Amniotic epithelial cell (primary cell): ENCODE measurements at regions not wholly inside any gene's neighbourhood (a gene's known extent, or its start where the extent isn't known, plus 50 kb on each side); places are given as distances from the start of the nearest gene placed in this dataset.
A peak's percentile ranks its signal among the peaks of the same experiment; 100 is the strongest.

ENCODE experiments used
- DNase-seq: peaks from one replicate; pipeline ENCODE4 v3.0.0-alpha.2; 2010; ENCODE audit warnings: low read depth

DNA sequence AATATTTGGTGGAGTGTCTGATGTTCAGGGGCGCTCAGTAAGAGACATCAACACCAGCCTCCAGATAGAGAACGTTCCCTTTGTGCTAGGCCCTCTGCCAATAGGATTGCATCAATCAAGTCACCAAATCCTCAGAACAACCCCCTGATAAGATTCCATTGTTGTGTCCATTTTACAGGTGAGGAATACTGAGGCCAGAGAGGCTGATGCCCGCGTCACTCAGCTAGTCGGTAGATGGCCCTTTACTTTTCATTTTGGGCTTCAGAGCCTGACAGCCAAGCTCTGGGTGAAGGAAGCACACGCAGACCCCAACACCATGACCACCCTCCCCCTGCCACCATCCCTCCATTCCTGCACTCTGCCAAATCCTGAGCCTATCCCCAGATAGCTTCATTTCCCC is 406.2 kb downstream of the PTPRU start:
- DNase-seq = no peak

GRCh38 chr1:29641921-29642320 is 405.6 kb downstream of the PTPRU start:
- DNase-seq = no peak

GRCh38 chr1:29640428-29640785 is 404.1 kb downstream of the PTPRU start:
- DNase-seq = no peak

GRCh38 chr1:29639741-29640427 is 403.6 kb downstream of the PTPRU start:
- DNase-seq = peak; percentile 31

- DNase-seq = no peak
Measured at GRCh38 chr1:29639156-29639736, 402.9 kb downstream of the PTPRU start.

- no peak for DNase-seq
Measured at GRCh38 chr1:29638281-29638680, 402.0 kb downstream of the PTPRU start.

GRCh38 chr1:29636936-29637335 is 400.6 kb downstream of the PTPRU start:
- DNase-seq = no peak

DNA sequence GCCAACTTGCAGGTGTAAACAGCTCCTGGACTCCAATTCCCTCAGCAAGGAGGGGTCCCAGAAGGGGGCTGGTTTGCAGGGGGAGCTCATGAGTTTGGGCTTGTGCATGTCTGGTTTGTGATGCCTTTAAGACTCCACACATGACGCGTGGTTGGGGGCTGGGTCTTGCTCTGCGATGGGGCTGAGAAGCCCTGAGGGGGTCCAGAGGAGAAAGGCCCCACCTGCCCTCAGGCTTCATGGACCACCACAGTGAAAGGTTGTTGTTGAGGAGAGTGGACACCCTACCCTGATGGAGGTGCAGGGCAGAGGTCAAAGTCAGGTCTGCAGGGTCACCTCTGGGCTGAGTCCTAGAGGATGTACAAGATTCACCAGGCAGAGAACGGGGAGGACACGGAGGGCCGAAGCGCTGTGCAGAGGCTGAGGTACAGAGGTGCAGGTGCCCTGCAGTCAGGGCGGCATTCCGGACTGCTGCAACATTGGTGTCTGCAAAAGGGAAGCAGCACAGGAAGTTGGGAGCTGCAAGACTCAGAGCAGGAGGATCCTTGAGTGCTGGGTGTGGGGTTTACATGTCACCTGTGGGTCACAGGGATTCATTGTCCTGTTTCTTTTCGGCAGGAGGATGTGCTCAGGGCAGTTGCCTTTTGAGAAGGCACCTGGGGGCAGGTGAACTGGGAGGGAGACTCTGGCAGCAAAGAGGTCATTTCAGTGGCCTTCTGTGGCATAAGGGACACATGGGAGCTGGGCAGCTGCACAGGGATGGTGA is 399.4 kb downstream of the PTPRU start:
- DNase-seq = no peak

DNA sequence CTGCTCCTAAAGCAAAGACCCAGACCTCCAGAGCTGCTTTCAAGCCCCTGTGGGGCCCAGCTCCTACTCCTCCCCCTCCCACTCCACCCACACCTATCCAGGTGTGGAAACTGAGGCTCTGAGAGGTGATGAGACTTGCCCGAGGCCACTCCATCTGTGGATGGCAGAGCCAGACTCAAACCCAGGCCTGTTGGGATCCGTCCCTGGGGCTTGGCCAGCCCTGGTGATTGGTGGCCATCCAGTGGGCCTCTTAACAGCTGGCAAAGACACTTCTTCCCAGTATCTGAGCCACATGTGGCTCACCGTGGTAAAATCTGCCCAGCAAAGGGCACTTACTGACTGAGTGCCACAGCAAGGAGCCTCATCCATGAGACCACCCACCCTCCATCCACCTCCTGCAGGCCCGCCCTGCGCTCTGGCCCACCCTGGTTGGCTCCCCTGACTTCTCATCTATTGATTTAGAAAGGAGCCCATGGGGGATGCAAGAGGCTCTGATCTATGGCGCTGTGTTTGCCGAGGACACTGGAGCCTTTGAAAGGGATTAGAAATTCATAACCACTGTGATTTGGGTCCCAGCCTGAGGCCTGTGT is 398.5 kb downstream of the PTPRU start:
- DNase-seq = no peak

DNA sequence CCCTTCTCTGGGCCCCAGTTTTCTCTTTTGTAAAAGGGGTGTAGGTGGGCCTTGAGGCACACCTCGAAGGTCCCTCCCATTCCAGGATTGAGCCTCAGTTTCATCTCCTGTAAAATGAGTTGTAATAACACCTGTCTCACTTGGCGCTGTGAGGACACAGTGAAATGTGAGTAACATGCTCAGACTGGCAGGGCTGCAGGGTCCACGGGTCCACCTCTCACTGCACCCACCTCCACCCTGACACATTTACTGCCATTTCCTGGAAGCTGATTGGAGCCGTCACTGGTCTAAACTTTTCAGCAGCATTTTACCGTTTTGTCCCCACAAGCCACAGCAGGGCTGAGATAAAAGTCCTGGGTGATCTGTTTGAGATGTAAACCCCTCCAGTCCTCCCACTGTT is 398.0 kb downstream of the PTPRU start:
- no peak for DNase-seq

GRCh38 chr1:29633771-29634170 is 397.4 kb downstream of the PTPRU start:
- DNase-seq = no peak

- DNase-seq = no peak
Measured at GRCh38 chr1:29632806-29633615, 396.7 kb downstream of the PTPRU start.

DNA sequence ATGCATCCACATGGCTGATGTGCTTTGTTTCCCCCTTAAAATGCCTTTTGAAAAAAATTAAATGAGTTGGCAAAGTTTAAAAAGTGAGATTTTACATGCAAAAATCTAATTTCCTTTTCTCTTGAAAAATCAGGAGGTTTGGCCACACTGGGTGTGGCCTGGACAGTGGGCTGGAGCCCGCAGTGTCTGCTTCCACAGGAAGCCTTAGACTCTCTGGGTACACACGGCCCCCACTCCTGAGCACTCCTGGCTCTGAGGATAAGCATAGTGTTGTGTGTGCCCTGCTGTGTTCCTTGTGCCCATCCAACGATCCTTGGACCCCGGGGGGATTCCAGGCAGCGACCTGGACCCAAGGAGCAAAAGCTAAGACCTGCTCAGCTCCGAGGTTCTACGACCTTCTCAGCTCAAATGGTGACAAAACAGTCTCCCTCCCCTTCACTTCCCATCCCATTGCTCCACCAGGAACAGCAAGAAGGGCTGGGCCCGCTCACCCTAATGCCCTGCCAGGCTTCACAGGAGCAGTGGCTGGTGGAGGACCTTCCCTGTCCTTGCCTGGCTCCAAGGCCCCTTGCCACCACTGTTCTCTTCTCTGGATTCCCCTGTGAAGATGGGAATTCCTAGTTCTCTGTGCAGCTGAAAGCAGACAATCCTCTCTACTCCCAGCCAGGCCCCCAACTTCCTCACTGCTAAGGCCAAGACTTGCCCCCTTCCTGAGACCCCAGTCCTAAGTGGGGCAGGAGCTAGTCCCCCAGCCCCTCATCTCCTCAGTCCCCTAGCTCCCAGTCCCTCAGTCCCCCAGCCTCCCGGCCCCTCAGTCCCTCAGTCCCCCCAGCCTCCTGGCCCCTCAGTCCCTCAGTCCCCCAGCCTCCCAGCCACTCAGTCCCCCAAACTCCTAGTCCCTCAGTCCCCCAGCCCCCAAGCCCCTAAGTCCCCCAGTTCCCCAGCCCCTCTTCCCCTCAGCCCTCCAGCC is 395.8 kb downstream of the PTPRU start:
- no peak for DNase-seq

DNA sequence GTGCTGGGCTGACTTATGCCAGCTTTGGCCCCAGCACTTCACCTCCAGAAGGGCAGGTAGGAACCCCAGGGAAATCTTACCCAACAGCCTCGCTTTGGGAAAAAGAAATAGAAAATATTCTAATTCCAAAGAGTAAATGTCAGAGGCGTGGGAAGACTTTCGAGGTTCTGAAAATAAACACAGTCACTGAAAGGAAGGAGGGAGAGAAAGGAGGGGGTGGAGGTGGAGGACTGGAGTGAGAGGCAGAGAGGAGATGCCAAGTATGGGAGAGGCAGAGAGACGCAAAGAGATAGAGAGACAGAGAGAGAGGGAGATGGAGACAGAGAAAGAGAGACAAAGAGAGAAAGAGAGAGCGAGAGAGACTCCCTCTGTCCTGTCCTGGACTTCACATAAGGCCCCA is 395.0 kb downstream of the PTPRU start:
- DNase-seq = no peak

DNA sequence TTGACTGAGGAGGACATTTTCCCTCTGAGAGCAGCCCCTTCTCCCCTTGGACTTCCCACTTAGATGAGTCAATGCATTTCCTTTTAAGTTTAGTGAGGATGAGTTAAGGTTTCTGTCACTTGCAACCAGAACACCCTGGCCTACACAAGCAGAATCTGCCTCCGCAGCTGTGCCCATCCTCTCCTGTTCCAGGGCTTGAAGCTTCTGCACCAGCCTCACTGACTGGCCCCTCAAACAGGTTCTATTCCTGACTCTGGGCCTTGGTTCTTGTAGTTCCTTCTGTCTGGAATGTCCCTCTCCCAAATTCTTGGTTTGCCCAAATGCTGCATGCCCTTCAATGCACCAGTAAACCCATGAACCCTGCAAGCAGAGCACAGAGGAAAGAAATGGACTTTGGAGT is 394.4 kb downstream of the PTPRU start:
- no peak for DNase-seq

DNA sequence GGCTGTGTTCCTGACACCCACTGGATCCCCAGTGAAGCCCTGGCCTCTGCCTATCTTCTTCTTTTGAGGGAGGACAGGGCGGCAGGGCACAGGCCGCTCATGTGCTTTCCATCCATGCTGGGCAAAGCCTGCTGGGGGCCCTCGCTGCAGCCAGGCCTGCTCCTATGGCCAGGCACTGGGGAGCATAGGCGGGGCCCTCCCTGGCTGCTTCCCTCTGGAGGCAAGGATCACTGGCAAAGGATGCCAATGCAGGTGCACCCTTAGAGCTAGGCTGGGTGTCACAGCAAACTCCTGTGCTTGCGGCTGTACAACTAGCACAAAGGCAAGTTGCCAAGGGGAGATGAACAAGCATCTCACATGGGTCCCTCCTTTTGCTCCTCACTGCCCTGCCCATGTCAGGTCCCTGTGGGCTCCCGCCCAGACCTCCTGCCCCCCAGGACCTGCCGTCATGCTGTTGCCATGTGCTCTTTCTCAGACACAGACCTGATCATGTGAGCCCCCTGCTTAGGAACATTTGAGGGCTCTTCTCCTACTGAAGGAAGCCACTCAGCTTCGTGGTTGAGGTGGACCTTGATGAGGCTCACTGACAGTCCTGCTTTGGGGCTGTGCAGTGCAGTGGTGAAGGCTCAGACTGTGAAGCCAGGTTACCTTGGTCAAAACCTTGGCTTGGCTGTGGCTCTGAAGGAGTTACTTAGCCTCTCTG is 393.6 kb downstream of the PTPRU start:
- no peak for DNase-seq

DNA sequence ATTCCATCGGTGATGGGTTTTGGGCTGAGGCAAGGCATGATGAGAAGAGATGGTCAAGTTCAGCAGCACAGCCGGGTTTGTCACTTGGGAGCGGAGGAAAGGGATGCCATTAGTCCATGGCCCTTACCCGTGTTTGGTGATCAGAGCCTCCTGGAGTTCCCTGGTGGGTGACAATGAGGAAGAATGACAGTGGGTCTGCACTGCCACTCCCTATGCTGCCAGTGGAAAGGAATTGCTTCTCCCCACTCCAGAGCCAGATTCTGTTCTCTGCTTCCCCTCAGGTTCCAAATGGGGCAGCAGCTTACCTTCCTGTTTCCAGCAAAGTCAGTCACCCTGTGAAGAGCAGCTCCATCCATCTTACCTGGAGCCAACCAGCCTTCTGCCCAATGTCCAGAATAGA is 393.1 kb downstream of the PTPRU start:
- no peak for DNase-seq

DNA sequence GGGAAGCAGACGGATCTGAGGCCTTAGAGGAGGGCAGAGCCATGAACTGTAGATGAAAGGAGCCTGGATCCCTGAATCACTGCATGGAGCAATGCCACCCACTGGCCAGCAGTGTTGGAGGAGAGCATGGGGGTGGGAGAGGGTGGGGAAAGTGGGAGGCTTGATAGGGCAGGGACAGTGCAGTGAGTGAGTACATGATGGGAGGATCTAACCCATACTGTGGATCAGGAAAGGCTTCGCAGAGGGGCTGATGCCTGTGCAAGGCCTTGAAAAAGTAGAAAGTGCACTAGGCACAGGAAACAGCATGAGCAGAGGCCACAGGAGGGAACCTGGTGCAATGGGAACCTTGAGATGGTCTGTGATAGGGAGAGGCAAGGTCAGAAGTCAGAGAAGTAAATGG is 391.9 kb downstream of the PTPRU start:
- no peak for DNase-seq

GRCh38 chr1:29626726-29627125 is 390.4 kb downstream of the PTPRU start:
- no peak for DNase-seq

GRCh38 chr1:29626066-29626465 is 389.7 kb downstream of the PTPRU start:
- no peak for DNase-seq

DNA sequence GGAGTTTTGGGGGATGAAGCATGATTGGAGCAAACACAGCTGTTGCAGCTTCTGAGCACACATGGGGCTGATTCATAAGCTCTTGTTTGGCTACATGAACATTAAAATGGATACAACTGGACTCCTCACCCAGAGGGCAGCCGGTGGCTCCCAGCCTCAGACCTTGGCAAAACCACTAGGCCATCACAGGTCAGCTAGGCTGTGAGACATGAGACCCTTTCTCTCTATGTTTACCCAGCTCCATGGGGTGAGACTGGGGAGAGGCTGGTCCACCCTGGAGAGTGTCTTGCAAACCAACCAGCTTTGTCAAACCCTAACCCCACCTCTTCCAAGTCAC is 388.7 kb downstream of the PTPRU start:
- DNase-seq = no peak
